Cardiac fibroblast (primary cell): ENCODE measurements at regions not wholly inside any gene's neighbourhood (a gene's known extent, or its start where the extent isn't known, plus 50 kb on each side); places are given as distances from the start of the nearest gene placed in this dataset.

Experiments used
- DNase-seq, 2 donors: peaks; one replicate each; pipeline versions ENCODE4 v3.0.0 to v3.0.0-alpha.2; 2010; ENCODE audit warnings: low read depth in 2 of 2
- H3K4me3 ChIP-seq, 2 donors: replicated peaks in 1 of 2; 1 replicate in 1 of 2; 2 replicates in 1 of 2; pipeline ENCODE4 v1.5.1; 2011; ENCODE audit warnings: low read depth in 2 of 2, low read length in 2 of 2, mild to moderate bottlenecking in 2 of 2, moderate library complexity in 1 of 2
- CTCF ChIP-seq: IDR thresholded peaks from one replicate; pipeline ENCODE4 v1.5.1; 2011; ENCODE audit warnings: low read depth, mild to moderate bottlenecking, low read length, inconsistent platforms

- no peak for DNase-seq
- no peak overlapping the region for H3K4me3 ChIP-seq
- TF ChIP-seq CTCF = no peak
Observed at GRCh38 chr13:61146158-61146557, 269.5 kb downstream of the PCDH20 start.

- DNase-seq = no peak
- TF ChIP-seq CTCF = no peak
- H3K4me3 ChIP-seq = no peak overlapping the region
Observed at GRCh38 chr13:61144834-61145593, 270.6 kb downstream of the PCDH20 start.

- no peak overlapping the region for H3K4me3 ChIP-seq
- no peak for TF ChIP-seq CTCF
Observed at GRCh38 chr13:61144301-61144700, 271.3 kb downstream of the PCDH20 start.

GRCh38 chr13:61142506-61142905 is 273.1 kb downstream of the PCDH20 start:
- no peak overlapping the region for H3K4me3 ChIP-seq
- no peak for TF ChIP-seq CTCF

More at GRCh38 chr13:61144301-61144700, 271.3 kb downstream of the PCDH20 start:
- no peak for DNase-seq

GRCh38 chr13:61138857-61139256 is 276.8 kb downstream of the PCDH20 start:
- no peak overlapping the region for H3K4me3 ChIP-seq
- TF ChIP-seq CTCF = no peak

More at GRCh38 chr13:61142506-61142905, 273.1 kb downstream of the PCDH20 start:
- DNase-seq = no peak

GRCh38 chr13:61136515-61136914 is 279.1 kb downstream of the PCDH20 start:
- DNase-seq = no peak

More at GRCh38 chr13:61138857-61139256, 276.8 kb downstream of the PCDH20 start:
- DNase-seq = no peak

More at GRCh38 chr13:61136515-61136914, 279.1 kb downstream of the PCDH20 start:
- no peak overlapping the region for H3K4me3 ChIP-seq
- no peak for TF ChIP-seq CTCF
